GM21723 (cell line): ENCODE measurements at regions not wholly inside any gene's neighbourhood (a gene's known extent, or its start where the extent isn't known, plus 50 kb on each side); places are given as distances from the start of the nearest gene placed in this dataset.

Source experiments
- ATAC-seq: cut with Tn5 transposase; IDR thresholded peaks from one replicate; pipeline ENCODE4 v1.9.1; 2021; ENCODE audit warnings: mild to moderate bottlenecking, moderate library complexity; ENCODE audit not compliant: unreplicated experiment

- no peak for ATAC-seq
These were observed 70.6 kb upstream of the CTDP1 start for GRCh38 chr18:79608999-79609461.

GRCh38 chr18:79609841-79610281 is 69.7 kb upstream of the CTDP1 start:
- ATAC-seq = no peak

- ATAC-seq = no peak
These were observed 69.1 kb upstream of the CTDP1 start for GRCh38 chr18:79610461-79611039.

GRCh38 chr18:79611040-79611681 is 68.4 kb upstream of the CTDP1 start:
- ATAC-seq = no peak

GRCh38 chr18:79612291-79613108 is 67.1 kb upstream of the CTDP1 start:
- no peak for ATAC-seq

GRCh38 chr18:79613186-79613931 is 66.2 kb upstream of the CTDP1 start:
- no peak for ATAC-seq

GRCh38 chr18:79614211-79614955 is 65.2 kb upstream of the CTDP1 start:
- no peak for ATAC-seq

- ATAC-seq = no peak
These were observed 64.5 kb upstream of the CTDP1 start for GRCh38 chr18:79615091-79615490.

- ATAC-seq = no peak
These were observed 64.0 kb upstream of the CTDP1 start for GRCh38 chr18:79615586-79615985.

GRCh38 chr18:79616651-79617510 is 62.7 kb upstream of the CTDP1 start:
- ATAC-seq = no peak

GRCh38 chr18:79617511-79618500 is 61.8 kb upstream of the CTDP1 start:
- ATAC-seq = no peak

- ATAC-seq = no peak
These were observed 58.9 kb upstream of the CTDP1 start for GRCh38 chr18:79620576-79621165.

- no peak for ATAC-seq
These were observed 58.1 kb upstream of the CTDP1 start for GRCh38 chr18:79621501-79621900.

- no peak for ATAC-seq
These were observed 57.6 kb upstream of the CTDP1 start for GRCh38 chr18:79622004-79622403.

GRCh38 chr18:79624356-79625170 is 55.0 kb upstream of the CTDP1 start:
- ATAC-seq = peak; percentile 24

GRCh38 chr18:79625195-79625923 is 54.2 kb upstream of the CTDP1 start:
- peak; percentile 88 for ATAC-seq
